Epithelial cell of esophagus (primary cell): ENCODE measurements at regions not wholly inside any gene's neighbourhood (a gene's known extent, or its start where the extent isn't known, plus 50 kb on each side); places are given as distances from the start of the nearest gene placed in this dataset.
A peak's percentile ranks its signal among the peaks of the same experiment; 100 is the strongest.

ENCODE experiments used
- DNase-seq: peaks from one replicate; pipeline ENCODE4 v3.0.0; 2010; ENCODE audit warnings: low read depth
- H3K4me3 ChIP-seq: 2 replicates; pipeline ENCODE4 v1.5.1; 2011; ENCODE audit warnings: mild to moderate bottlenecking, low read length, control low read depth
- TF ChIP-seq, protein P1 (sequence below): IDR thresholded peaks from 2 replicates; pipeline ENCODE4 v1.5.1; 2011; ENCODE audit warnings: low read depth, mild to moderate bottlenecking, low read length, control low read depth, inconsistent platforms; ENCODE audit not compliant: insufficient read depth; ENCODE audit errors: missing control alignments

DNA sequence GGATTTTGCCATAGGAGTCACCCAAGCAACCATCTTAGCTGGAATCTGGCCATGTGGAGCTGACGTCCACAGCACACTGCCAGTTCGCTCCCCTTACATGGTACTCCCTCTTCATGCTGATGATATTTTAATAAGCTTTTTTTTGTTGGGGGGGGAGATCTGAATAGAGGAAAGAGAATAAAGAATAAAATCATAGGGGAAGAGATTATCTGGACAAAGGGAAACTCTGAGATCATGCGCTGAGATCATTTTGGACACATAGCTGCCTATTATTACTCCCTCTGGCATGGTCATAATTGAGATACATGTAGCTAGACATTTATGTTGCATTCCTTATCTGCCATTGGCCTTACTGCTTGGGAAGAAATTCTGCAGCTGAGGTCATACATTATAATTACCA lies 282.7 kb downstream of the HTR7 start:
- H3K4me3 ChIP-seq, result no peak overlapping the region
- no peak for DNase-seq
- TF ChIP-seq, protein P1, sequence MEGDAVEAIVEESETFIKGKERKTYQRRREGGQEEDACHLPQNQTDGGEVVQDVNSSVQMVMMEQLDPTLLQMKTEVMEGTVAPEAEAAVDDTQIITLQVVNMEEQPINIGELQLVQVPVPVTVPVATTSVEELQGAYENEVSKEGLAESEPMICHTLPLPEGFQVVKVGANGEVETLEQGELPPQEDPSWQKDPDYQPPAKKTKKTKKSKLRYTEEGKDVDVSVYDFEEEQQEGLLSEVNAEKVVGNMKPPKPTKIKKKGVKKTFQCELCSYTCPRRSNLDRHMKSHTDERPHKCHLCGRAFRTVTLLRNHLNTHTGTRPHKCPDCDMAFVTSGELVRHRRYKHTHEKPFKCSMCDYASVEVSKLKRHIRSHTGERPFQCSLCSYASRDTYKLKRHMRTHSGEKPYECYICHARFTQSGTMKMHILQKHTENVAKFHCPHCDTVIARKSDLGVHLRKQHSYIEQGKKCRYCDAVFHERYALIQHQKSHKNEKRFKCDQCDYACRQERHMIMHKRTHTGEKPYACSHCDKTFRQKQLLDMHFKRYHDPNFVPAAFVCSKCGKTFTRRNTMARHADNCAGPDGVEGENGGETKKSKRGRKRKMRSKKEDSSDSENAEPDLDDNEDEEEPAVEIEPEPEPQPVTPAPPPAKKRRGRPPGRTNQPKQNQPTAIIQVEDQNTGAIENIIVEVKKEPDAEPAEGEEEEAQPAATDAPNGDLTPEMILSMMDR, result no peak

DNA sequence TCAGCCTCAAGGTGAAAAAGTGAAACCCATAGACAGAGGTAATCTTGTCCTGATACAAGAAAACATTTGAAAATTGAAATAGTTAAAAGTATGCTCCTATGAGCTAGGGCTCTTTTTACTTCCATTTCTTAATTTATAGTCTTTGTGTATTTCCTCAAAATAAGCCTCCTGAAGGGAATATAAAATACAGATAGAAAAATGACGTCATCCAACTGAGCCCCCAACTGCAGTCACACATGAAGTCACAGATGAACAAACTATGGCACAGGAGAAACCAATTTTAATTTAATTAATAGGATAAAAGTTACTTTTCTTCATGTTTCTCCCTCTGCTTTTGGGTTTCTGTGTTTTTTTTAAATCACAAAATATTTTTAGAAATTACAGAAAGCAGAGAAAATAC lies 280.3 kb downstream of the HTR7 start:
- TF ChIP-seq, protein P1, result no peak
- H3K4me3 ChIP-seq, result no peak overlapping the region
- DNase-seq, result no peak

DNA sequence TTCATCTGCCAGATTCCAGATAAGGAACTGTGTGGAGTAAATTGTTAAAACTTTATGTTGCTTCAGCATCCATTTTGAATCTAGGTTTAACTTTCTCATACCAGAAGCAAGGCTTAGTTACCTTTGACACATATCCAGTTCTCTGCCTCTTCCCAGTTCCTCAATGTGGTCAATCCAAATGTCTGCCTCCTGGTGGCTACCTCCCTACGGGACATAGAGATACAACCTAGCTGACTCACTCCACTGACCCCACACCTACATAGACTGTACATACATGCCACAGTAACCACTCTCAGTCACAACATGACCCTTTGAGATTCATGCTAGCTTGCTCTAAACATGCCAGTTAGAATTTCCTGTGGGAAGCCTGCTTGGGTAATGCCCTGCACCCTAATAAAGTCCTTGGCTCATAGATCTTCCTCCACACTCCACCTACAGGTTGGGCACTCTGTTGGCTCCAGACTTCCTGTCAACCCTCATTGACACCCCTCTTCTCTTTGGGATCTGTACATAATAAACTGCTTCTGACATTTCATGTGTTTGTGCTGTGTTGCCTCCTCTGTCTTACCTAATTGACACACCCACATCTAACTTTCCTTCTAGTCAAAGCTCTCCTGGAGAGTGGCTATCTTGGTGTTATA lies 278.1 kb downstream of the HTR7 start:
- no peak overlapping the region for H3K4me3 ChIP-seq
- TF ChIP-seq, protein P1, result peak; percentile 26
- peak; percentile 66 for DNase-seq

DNA sequence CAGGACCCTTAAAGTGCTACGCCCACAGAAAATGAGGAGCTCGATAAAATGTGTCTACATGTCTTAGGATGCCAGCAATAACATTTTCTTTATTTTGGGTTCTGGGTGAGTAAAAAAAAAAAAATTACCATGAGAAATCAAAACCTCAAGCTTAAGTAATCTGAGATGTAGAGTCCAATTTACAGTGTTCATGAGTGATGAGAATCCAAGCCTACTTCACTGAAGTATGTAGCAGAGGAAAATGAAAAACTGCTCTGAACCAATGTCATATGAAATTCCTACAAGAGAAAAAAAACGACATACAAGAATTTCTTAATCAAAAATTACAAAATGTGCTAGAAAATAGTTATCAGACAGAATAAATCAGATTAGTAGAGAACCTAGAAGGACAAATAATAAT lies 274.4 kb downstream of the HTR7 start:
- TF ChIP-seq, protein P1, result no peak
- H3K4me3 ChIP-seq, result no peak overlapping the region
- DNase-seq, result no peak

DNA sequence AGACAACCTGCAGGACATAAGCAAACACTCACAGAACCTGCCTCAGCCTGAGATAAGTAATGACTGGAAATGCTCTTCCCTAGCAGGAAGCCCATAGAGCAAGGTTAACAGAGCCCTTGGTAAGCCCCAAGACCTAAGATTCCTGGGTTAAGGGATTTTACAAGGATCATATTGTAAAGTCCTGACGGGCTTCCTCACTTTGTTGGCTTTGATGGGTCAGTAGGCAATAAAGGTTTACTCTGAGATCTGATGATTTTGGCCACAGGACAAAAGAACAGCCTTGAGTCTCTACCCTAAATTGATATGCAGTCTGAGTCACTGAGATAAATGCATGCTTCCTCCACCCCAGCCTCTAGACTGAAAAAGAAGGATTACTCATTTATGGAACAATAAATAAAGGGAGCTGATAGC lies 270.8 kb downstream of the HTR7 start:
- TF ChIP-seq, protein P1, result no peak
- no peak overlapping the region for H3K4me3 ChIP-seq
- DNase-seq, result peak; percentile 57

DNA sequence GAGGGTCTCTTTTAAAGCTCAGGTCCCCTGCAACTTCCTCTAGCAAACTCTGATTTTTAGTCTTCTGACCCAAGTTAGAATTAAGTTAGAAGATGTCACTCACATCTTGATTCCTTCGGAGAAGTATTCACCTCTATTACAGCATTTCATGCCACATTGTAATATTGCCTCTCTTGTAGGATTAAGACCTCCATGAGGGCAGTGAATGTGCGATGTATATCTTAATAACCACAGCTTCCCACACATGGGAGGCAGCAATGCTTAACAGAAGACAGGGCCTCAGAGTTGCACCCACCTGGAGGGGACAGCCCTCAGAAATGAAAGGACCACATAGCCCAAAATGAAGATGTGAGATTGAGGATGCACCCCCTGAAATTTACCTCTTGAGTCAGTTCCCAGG lies 270.3 kb downstream of the HTR7 start:
- DNase-seq, result no peak
- TF ChIP-seq, protein P1, result no peak
- no peak overlapping the region for H3K4me3 ChIP-seq

DNA sequence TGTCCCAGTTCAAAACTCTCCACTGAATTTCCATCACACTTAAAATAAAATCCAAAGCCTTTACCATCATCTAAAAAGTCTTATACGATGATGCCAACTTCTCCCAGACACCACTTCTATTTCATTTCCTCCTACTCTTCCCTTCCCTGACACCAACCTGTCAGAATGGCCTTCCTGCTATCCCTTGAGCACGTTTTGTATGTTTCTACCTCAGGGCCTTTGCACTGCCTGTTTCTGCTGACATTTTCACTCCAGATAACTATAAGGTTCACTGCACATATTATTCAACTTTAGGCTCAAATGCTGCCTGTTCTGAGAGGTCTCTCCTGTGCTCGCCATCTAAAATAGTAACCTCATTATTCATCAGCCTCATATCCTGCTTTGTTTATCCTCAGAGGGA lies 269.6 kb downstream of the HTR7 start:
- no peak overlapping the region for H3K4me3 ChIP-seq
- no peak for DNase-seq
- TF ChIP-seq, protein P1, result no peak
